Heart left ventricle (tissue), 16 donors: ENCODE measurements at regions not wholly inside any gene's neighbourhood (a gene's known extent, or its start where the extent isn't known, plus 50 kb on each side); places are given as distances from the start of the nearest gene placed in this dataset.

Experiments used
- ATAC-seq, 4 donors: fragments of 200-7000 bp; cut with Tn5 transposase; one replicate each; pipeline ENCODE4 v1.9.1; 2020 to 2022; ENCODE audit warnings: moderate library complexity in 4 of 4, mild to moderate bottlenecking in 3 of 4, moderate number of reproducible peaks in 1 of 4
- DNase-seq, 5 donors: peaks; one replicate each; pipeline ENCODE4 v3.0.0-alpha.2; 2020
- H3K27ac ChIP-seq, 12 donors: fragments of 200-600 bp; sonication (generic) in 4 of 12; one replicate each; pipeline versions ENCODE4 v1.5.0 to v1.8.0; 2016 to 2022; ENCODE audit warnings: mild to moderate bottlenecking in 2 of 12
- H3K27me3 ChIP-seq, 9 donors: fragments of 200-600 bp; sonication (generic) in 2 of 9; one replicate each; pipeline versions ENCODE4 v1.5.1 to v1.8.0; 2016 to 2022; ENCODE audit warnings: mild to moderate bottlenecking in 3 of 9
- H3K36me3 ChIP-seq, 9 donors: fragments of 200-600 bp; sonication (generic) in 2 of 9; one replicate each; pipeline versions ENCODE4 v1.5.0 to v1.8.0; 2018 to 2022; ENCODE audit warnings: mild to moderate bottlenecking in 2 of 9
- H3K4me1 ChIP-seq, 12 donors: fragments of 200-600 bp; sonication (generic) in 4 of 12; one replicate each; pipeline versions ENCODE4 v1.5.0 to v1.8.0; 2016 to 2022; ENCODE audit warnings: mild to moderate bottlenecking in 3 of 12
- H3K4me3 ChIP-seq, 12 donors: fragments of 200-600 bp; sonication (generic) in 4 of 12; one replicate each; pipeline versions ENCODE4 v1.5.0 to v1.8.0; 2017 to 2022; ENCODE audit warnings: mild to moderate bottlenecking in 9 of 12, moderate library complexity in 4 of 12
- H3K9me3 ChIP-seq, 12 donors: fragments of 200-600 bp; sonication (generic) in 4 of 12; one replicate each; pipeline versions ENCODE4 v1.5.0 to v1.8.0; 2016 to 2022; ENCODE audit warnings: mild to moderate bottlenecking in 1 of 12
- CTCF ChIP-seq, 12 donors: fragments of 200-600 bp; sonication (generic) in 4 of 12; IDR thresholded peaks; one replicate each; pipeline versions ENCODE4 v1.5.0 to v1.8.0; 2018 to 2022; ENCODE audit warnings: antibody characterized with exemption in 12 of 12, mild to moderate bottlenecking in 5 of 12
- POLR2A ChIP-seq, 2 donors: fragments of 450-650 bp; IDR thresholded peaks; one replicate each; pipeline ENCODE4 v1.6.1; 2017; ENCODE audit warnings: antibody characterized with exemption in 2 of 2, mild to moderate bottlenecking in 2 of 2, moderate library complexity in 2 of 2
- WGBS, 4 donors: extraction: QIAGEN DNeasy Blood & Tissue Kit in 2 of 4; methylation state at CpG; one replicate each; pipeline versions ENCODE4 v1.1.5 to v1.1.7; 2013 to 2018; 5-methylcytosine and 5-hydroxymethylcytosine counted together
- intact Hi-C, 10 donors: fragments of 100-400 bp; cut with DNase I; formaldehyde crosslinking; loops; one replicate each; pipeline versions ENCODE4 v1.11.1 to v1.14.2; 2022
- donor health status: ischemic (EF 13 %, LVEDD 7.1; RV severe dilation, severe dysfunction).
- donor health status: healthy with polysubstance abuse.
- donor health status: DM: no; HTN: yes; CAD: no.
- donor health status: DM: no; HTN: no; CAD: no.
- donor health status: ischemic (EF 25% LVEDD 6.9; RV normal size, moderate dysfunction).
- donor health status: ischemic (EF 25% LVEDD 5.7; RV mildly dilated, moderate dysfunction).
- donor health status: healthy.
- donor health status: DM: yes; HTN: yes; CAD: no.
- donor health status: ischemic (EF 35%, LVEDD 5.7; RV mildly dilated, moderate dysfunction).
- donor health status: nonischemic (EF 11% LVEDD 7.7; RV severe dilation, severe dysfunction).
- donor health status: DM: yes; HTN: yes; CAD: no.
- donor health status: PGD.
- donor health status: ischemic (EF 29% LVEDD 5.4; RV normal size, mild dysfunction).
- donor health status: nonischemic (EF 23%, LVEDD 6.1; RV moderate dilation, normal function).

- H3K36me3 ChIP-seq = no peaks in the 10 kb centered on the region
- WGBS, 4 donors = 69 to 79% (median 74%) methylated on average over 5 of the region's 5 CpGs
- H3K4me1 ChIP-seq = peaks cover 0 to 4% (median 0%) of the 10 kb centered on the region in 12 donors
- no peaks in the 10 kb centered on the region for H3K9me3 ChIP-seq
- intact Hi-C loops = loop anchor here in 1 of 10 donors (10.0 kb wide), 1 partner anchor 104 kb away; no protein-coding TSS in a partner anchor
- H3K27me3 ChIP-seq = no peaks in the 10 kb centered on the region
- TF ChIP-seq CTCF (IDR thresholded peaks at IDR 0.05) = no peak
- no peak for TF ChIP-seq POLR2A (IDR thresholded peaks at IDR 0.05)
- peak overlapping the region in 1 of 12 donors; percentile 66 for H3K27ac ChIP-seq
- no peak for DNase-seq
- H3K4me3 ChIP-seq = no peak overlapping the region
- no peak for ATAC-seq
Observed at GRCh38 chr4:20430259-20430941, 178.7 kb downstream of the SLIT2 start.

GRCh38 chr4:20431543-20431951 lies 179.8 kb downstream of the SLIT2 start:
- 48 to 61% (median 59%) methylated on average over 6 of the region's 6 CpGs for WGBS, 4 donors
- ATAC-seq = peak; percentile 47 to 70 (median 58)

GRCh38 chr4:20432088-20432487 lies 180.4 kb downstream of the SLIT2 start:
- no peak for TF ChIP-seq CTCF (IDR thresholded peaks at IDR 0.05)
- TF ChIP-seq POLR2A (IDR thresholded peaks at IDR 0.05) = no peak
- WGBS, 4 donors = 51 to 60% (median 56%) methylated on average over 5 of the region's 5 CpGs
- DNase-seq = no peak
- H3K36me3 ChIP-seq = no peaks in the 10 kb centered on the region
- H3K27me3 ChIP-seq = no peaks in the 10 kb centered on the region
- ATAC-seq = peak in 3 of 4 donors; percentile 30 to 81 (median 31)
- intact Hi-C loops = loop anchor here in 1 of 10 donors (10.0 kb wide), 1 partner anchor 103 kb away; no protein-coding TSS in a partner anchor
- peaks cover 0 to 4% (median 0%) of the 10 kb centered on the region in 12 donors for H3K4me1 ChIP-seq
- peak overlapping the region in 4 of 12 donors; percentile 2 to 27 (median 13) for H3K4me3 ChIP-seq
- H3K9me3 ChIP-seq = no peaks in the 10 kb centered on the region
- peak overlapping the region in 5 of 12 donors; percentile 13 to 66 (median 16) for H3K27ac ChIP-seq

More at GRCh38 chr4:20431543-20431951, 179.8 kb downstream of the SLIT2 start:
- DNase-seq = no peak
- H3K9me3 ChIP-seq = no peaks in the 10 kb centered on the region
- TF ChIP-seq POLR2A (IDR thresholded peaks at IDR 0.05) (no peak), CTCF (IDR thresholded peaks at IDR 0.05) (peak in 1 of 12 donors; percentile 10)
- H3K36me3 ChIP-seq = no peaks in the 10 kb centered on the region
- peak overlapping the region in 5 of 12 donors; percentile 13 to 66 (median 16) for H3K27ac ChIP-seq
- peak overlapping the region in 4 of 12 donors; percentile 2 to 27 (median 13) for H3K4me3 ChIP-seq
- intact Hi-C loops = loop anchor here in 1 of 10 donors (10.0 kb wide), 1 partner anchor 103 kb away; no protein-coding TSS in a partner anchor
- H3K27me3 ChIP-seq = no peaks in the 10 kb centered on the region
- peaks cover 0 to 4% (median 0%) of the 10 kb centered on the region in 12 donors for H3K4me1 ChIP-seq

- peaks cover 0 to 4% (median 0%) of the 10 kb centered on the region in 12 donors for H3K4me1 ChIP-seq
- TF ChIP-seq CTCF (IDR thresholded peaks at IDR 0.05) (no peak), POLR2A (IDR thresholded peaks at IDR 0.05) (no peak)
- peak overlapping the region in 1 of 12 donors; percentile 66 for H3K27ac ChIP-seq
- H3K36me3 ChIP-seq = no peaks in the 10 kb centered on the region
- DNase-seq (no peak), ATAC-seq (no peak)
- 48 to 64% (median 58%) methylated on average over 5 of the region's 5 CpGs for WGBS, 4 donors
- H3K4me3 ChIP-seq = no peak overlapping the region
- intact Hi-C loops = loop anchor here in 1 of 10 donors (10.0 kb wide), 1 partner anchor 102 kb away; no protein-coding TSS in a partner anchor
- H3K9me3 ChIP-seq = no peaks in the 10 kb centered on the region
- no peaks in the 10 kb centered on the region for H3K27me3 ChIP-seq
Observed at GRCh38 chr4:20433097-20433705, 181.5 kb downstream of the SLIT2 start.
